ENCODE measurements at regions not wholly inside any gene's neighbourhood (a gene's known extent, or its start where the extent isn't known, plus 50 kb on each side); places are given as distances from the start of the nearest gene placed in this dataset.
A peak's percentile ranks its signal among the peaks of the same experiment; 100 is the strongest.

DNA sequence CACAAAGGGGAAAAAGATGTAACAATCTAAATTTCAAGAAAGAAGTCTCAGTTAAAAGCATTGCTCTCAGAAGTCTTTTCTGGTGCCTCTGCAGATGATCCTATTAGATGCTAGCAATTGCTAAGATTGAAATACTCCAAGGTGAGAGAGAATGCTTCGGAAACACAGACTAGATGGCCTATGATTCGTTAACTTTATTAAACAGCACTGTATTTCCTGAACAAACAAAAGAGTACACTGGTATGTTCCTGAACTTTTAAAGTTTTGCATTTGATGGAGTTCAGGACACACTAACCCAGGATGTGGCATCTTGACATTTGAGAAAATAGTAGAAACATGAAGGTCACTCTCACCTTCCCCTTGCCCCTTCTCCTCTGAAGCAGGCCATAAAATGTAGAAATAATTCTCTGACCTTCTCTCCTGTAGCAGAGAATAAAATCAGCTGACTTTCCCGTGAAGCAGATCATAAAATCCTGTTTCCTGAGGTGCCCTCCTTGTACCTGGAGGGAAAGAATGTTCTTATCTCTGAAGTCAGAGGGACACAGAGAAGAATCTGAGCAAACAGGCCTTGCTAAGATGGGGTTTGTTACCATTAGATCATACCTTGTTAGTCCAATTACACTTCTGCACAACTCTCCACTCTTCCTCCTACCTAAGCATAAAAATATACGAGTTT lies 142.9 kb upstream of the USP25 start:
- H3K4me1 Mint-ChIP-seq, result peaks cover 11% of the 10 kb centered on the region
- H3K36me3 Mint-ChIP-seq (ENCODE audit: low read depth), result no peaks in the 10 kb centered on the region
- DNase-seq, result no peak
- peaks cover 3% of the 10 kb centered on the region for H3K27me3 Mint-ChIP-seq (ENCODE audit: low read depth, poor library complexity)
- no peak for TF ChIP-seq CTCF (IDR thresholded peaks at IDR 0.05)
- no peak overlapping the region for H3K4me3 Mint-ChIP-seq
- H3K27ac Mint-ChIP-seq, result no peak overlapping the region
- peaks cover 5% of the 10 kb centered on the region for H3K9me3 Mint-ChIP-seq

- no peak overlapping the region for H3K27ac Mint-ChIP-seq
- TF ChIP-seq CTCF (IDR thresholded peaks at IDR 0.05), result peak; percentile 66
Measured at GRCh38 chr21:15592271-15592860, 137.4 kb upstream of the USP25 start.

GRCh38 chr21:15592957-15593356 lies 136.8 kb upstream of the USP25 start:
- H3K27me3 Mint-ChIP-seq (ENCODE audit: low read depth, poor library complexity), result peaks cover 4% of the 10 kb centered on the region
- peaks cover 12% of the 10 kb centered on the region for H3K4me1 Mint-ChIP-seq
- TF ChIP-seq CTCF (IDR thresholded peaks at IDR 0.05), result no peak
- no peaks in the 10 kb centered on the region for H3K9me3 Mint-ChIP-seq
- no peak for DNase-seq
- no peak overlapping the region for H3K27ac Mint-ChIP-seq
- no peak overlapping the region for H3K4me3 Mint-ChIP-seq
- no peaks in the 10 kb centered on the region for H3K36me3 Mint-ChIP-seq (ENCODE audit: low read depth)

More at GRCh38 chr21:15592271-15592860, 137.4 kb upstream of the USP25 start:
- H3K4me1 Mint-ChIP-seq, result peaks cover 13% of the 10 kb centered on the region
- no peaks in the 10 kb centered on the region for H3K36me3 Mint-ChIP-seq (ENCODE audit: low read depth)
- peak; percentile 3 for DNase-seq
- peaks cover 4% of the 10 kb centered on the region for H3K27me3 Mint-ChIP-seq (ENCODE audit: low read depth, poor library complexity)
- H3K4me3 Mint-ChIP-seq, result no peak overlapping the region
- no peaks in the 10 kb centered on the region for H3K9me3 Mint-ChIP-seq

DNA sequence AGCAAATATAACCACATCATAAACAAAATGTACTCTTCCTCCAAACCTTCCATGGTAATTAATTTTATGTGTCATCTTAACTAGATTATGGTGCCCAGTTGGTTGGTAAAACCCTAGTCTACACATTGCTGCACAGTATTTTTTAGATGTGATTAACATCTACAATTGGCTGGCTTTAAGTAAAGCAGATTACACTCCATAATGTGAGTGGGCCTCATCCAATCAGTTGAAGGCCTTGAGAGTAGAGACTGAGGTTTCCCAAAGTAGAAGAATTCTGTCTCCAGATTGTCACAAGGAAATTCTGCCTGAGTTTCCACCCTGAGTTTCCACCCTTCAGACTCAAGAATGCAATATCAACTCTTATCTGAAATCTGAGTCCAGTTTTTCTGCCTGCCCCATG lies 128.4 kb upstream of the USP25 start:
- Mint-ChIP-seq H3K4me3 (no peak overlapping the region), H3K27ac (no peak overlapping the region), H3K27me3 (ENCODE audit: low read depth, poor library complexity) (no peaks in the 10 kb centered on the region), H3K9me3 (no peaks in the 10 kb centered on the region), H3K4me1 (peaks cover 5% of the 10 kb centered on the region), H3K36me3 (ENCODE audit: low read depth) (no peaks in the 10 kb centered on the region)
- no peak for TF ChIP-seq CTCF (IDR thresholded peaks at IDR 0.05)
- no peak for DNase-seq

DNA sequence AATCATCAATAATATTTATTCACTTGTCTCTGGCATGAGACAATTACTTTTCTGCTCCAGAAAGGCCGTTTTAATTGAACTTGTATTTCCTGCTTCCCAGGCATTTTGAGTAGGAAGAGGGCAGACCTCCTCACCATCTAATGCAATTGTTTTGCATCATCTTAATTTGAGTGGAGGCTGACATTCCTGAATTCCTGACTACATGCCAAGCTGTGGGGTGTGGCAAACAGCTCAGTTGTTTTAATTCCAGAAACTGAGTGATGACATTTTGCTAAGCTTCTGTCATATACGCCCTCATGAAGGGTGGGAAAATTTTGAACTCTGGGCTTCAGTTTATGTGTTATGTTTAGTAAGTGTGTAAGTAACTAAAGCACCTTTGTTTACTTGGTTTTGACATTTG lies 125.4 kb upstream of the USP25 start:
- Mint-ChIP-seq H3K9me3 (no peaks in the 10 kb centered on the region), H3K4me1 (peaks cover 5% of the 10 kb centered on the region), H3K4me3 (no peak overlapping the region), H3K27me3 (ENCODE audit: low read depth, poor library complexity) (no peaks in the 10 kb centered on the region), H3K36me3 (ENCODE audit: low read depth) (no peaks in the 10 kb centered on the region), H3K27ac (no peak overlapping the region)
- no peak for DNase-seq
- no peak for TF ChIP-seq CTCF (IDR thresholded peaks at IDR 0.05)

- Mint-ChIP-seq H3K4me1 (no peaks in the 10 kb centered on the region), H3K27ac (no peak overlapping the region), H3K4me3 (no peak overlapping the region), H3K27me3 (ENCODE audit: low read depth, poor library complexity) (no peaks in the 10 kb centered on the region), H3K36me3 (ENCODE audit: low read depth) (no peaks in the 10 kb centered on the region), H3K9me3 (peaks cover 13% of the 10 kb centered on the region)
- no peak for TF ChIP-seq CTCF (IDR thresholded peaks at IDR 0.05)
- DNase-seq, result no peak
Measured at GRCh38 chr21:15614766-15615165, 115.0 kb upstream of the USP25 start.

Measured in nephron progenitor cell (in vitro differentiated cells).